Osteocyte (in vitro differentiated cells): ENCODE measurements at regions not wholly inside any gene's neighbourhood (a gene's known extent, or its start where the extent isn't known, plus 50 kb on each side); places are given as distances from the start of the nearest gene placed in this dataset.

Source experiments
- DNase-seq: peaks from one replicate; pipeline ENCODE4 v3.0.0; 2021; ENCODE audit warnings: mixed read lengths; ENCODE audit not compliant: unreplicated experiment; ENCODE audit errors: extremely low spot score
- H3K27ac Mint-ChIP-seq: one replicate; pipeline ENCODE4 v1.8.0; 2021; ENCODE audit warnings: mild to moderate bottlenecking, mixed read lengths; ENCODE audit not compliant: unreplicated experiment
- H3K27me3 Mint-ChIP-seq: one replicate; pipeline ENCODE4 v1.8.0; 2021; ENCODE audit warnings: mixed read lengths; ENCODE audit not compliant: unreplicated experiment
- H3K36me3 Mint-ChIP-seq: one replicate; pipeline ENCODE4 v1.8.0; 2021; ENCODE audit warnings: mixed read lengths; ENCODE audit not compliant: unreplicated experiment
- H3K4me1 Mint-ChIP-seq: one replicate; pipeline ENCODE4 v1.8.0; 2021; ENCODE audit warnings: mixed read lengths; ENCODE audit not compliant: unreplicated experiment
- H3K4me3 Mint-ChIP-seq: one replicate; pipeline ENCODE4 v1.8.0; 2021; ENCODE audit warnings: mild to moderate bottlenecking, moderate library complexity, mixed read lengths; ENCODE audit not compliant: unreplicated experiment
- H3K9me3 Mint-ChIP-seq: one replicate; pipeline ENCODE4 v1.8.0; 2021; ENCODE audit warnings: mixed read lengths; ENCODE audit not compliant: unreplicated experiment
- CTCF ChIP-seq: fragments of 200-600 bp; sonication (generic); IDR thresholded peaks from 2 replicates; pipeline ENCODE4 v1.5.0; 2021; ENCODE audit warnings: antibody characterized with exemption, mild to moderate bottlenecking, moderate library complexity

- H3K36me3 Mint-ChIP-seq, result peaks cover 11% of the 10 kb centered on the region
- no peak for TF ChIP-seq CTCF
- no peaks in the 10 kb centered on the region for H3K4me1 Mint-ChIP-seq
- no peak overlapping the region for H3K27ac Mint-ChIP-seq
- H3K4me3 Mint-ChIP-seq, result no peak overlapping the region
- H3K9me3 Mint-ChIP-seq, result peaks cover 23% of the 10 kb centered on the region
- no peak for DNase-seq
- H3K27me3 Mint-ChIP-seq, result no peaks in the 10 kb centered on the region
Measured at GRCh38 chr6:56400273-56400672, 152.9 kb upstream of the COL21A1 start.

DNA sequence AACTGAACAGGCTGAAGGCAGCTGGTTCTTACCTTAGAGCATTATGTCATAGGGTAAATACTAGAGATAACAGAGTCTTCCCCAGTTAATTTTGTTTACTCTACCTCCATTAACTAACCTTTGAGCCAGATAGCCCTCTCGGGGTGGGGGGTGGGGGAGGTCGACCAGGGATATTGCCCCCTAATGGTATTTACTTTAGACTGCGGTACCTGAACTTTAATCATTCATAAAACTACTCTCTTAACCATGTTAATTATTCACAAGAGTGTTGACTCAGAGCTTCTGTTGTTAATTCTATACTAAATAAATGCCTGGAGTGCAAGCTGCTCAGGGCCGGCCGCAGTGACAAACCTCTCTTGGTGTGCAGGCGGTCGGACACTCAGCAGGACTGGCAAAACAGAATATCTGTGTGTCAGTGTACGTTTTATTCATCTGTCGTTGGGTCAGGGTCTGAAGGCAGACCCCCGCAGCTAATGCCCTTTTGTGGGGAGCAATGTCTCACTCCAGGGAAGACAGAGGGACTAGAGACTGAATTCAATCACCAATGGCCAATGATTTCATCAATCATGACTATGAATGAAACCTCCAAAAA is 152.4 kb upstream of the COL21A1 start:
- TF ChIP-seq CTCF, result no peak
- DNase-seq, result no peak
- Mint-ChIP-seq H3K36me3 (peaks cover 11% of the 10 kb centered on the region), H3K4me3 (no peak overlapping the region), H3K27me3 (no peaks in the 10 kb centered on the region), H3K27ac (no peak overlapping the region), H3K9me3 (peaks cover 23% of the 10 kb centered on the region), H3K4me1 (no peaks in the 10 kb centered on the region)

DNA sequence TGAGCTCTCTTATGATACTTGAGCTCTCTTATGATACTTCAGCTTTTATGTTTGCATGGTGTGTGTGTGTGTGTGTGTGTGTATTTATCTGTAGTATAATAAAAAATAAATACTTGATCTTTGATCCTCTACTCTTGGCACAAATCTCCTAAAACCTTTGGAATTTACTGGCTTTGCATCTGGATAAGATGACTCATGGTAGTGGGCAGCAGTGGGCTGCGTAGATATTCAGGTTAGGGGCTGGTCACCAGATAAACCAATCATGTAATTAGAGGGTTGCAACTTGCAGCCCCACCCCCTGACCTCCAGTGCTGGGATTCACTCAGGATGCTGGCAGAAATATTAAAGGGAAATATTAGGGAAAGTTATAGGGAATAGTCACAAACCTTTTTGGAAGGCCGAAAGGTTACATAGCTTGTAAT is 151.9 kb upstream of the COL21A1 start:
- Mint-ChIP-seq H3K4me1 (no peaks in the 10 kb centered on the region), H3K9me3 (peaks cover 23% of the 10 kb centered on the region), H3K27me3 (no peaks in the 10 kb centered on the region), H3K4me3 (no peak overlapping the region), H3K36me3 (peaks cover 11% of the 10 kb centered on the region), H3K27ac (no peak overlapping the region)
- DNase-seq, result no peak
- no peak for TF ChIP-seq CTCF

DNA sequence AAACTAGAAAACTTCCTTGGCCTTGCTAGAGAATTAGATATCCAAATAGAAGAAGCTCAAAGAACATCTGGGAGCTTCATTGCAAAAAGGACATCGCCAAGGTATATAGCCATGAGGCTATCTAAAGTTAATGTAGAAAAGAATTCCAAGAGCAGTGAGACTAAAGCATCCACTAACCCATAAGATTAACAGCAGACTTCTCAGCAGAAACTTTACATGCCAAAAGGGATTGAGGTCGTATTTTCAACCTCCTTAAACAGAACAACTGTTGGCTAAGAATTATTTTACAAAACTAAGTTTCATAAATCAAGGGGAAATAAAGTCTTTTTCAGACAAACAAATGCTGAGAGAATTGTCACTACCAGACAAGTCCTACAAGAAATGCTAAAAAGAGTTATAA is 149.1 kb upstream of the COL21A1 start:
- no peak for TF ChIP-seq CTCF
- H3K27ac Mint-ChIP-seq, result no peak overlapping the region
- no peaks in the 10 kb centered on the region for H3K4me1 Mint-ChIP-seq
- H3K27me3 Mint-ChIP-seq, result peaks cover 5% of the 10 kb centered on the region
- peaks cover 5% of the 10 kb centered on the region for H3K36me3 Mint-ChIP-seq
- H3K4me3 Mint-ChIP-seq, result no peak overlapping the region
- DNase-seq, result no peak
- H3K9me3 Mint-ChIP-seq, result peaks cover 15% of the 10 kb centered on the region

GRCh38 chr6:56393615-56394612 is 146.5 kb upstream of the COL21A1 start:
- Mint-ChIP-seq H3K4me3 (no peak overlapping the region), H3K9me3 (peaks cover 28% of the 10 kb centered on the region), H3K4me1 (no peaks in the 10 kb centered on the region), H3K27ac (no peak overlapping the region), H3K36me3 (peaks cover 8% of the 10 kb centered on the region), H3K27me3 (peaks cover 6% of the 10 kb centered on the region)
- TF ChIP-seq CTCF, result no peak
- DNase-seq, result no peak
